Uterus (tissue), 3 donors: ENCODE measurements at regions not wholly inside any gene's neighbourhood (a gene's known extent, or its start where the extent isn't known, plus 50 kb on each side); places are given as distances from the start of the nearest gene placed in this dataset.

Experiments
- DNase-seq, 2 donors: peaks; one replicate each; pipeline ENCODE4 v3.0.0-alpha.2; 2019 to 2020
- H3K27ac ChIP-seq, 2 donors: fragments of 200-600 bp; sonication (generic); 1 replicate in 1 of 2; 2 replicates in 1 of 2; pipeline ENCODE4 v1.5.1; 2016 to 2018
- H3K27me3 ChIP-seq, 2 donors: fragments of 200-600 bp; sonication (generic); one replicate each; pipeline ENCODE4 v1.5.1; 2018 to 2019; ENCODE audit warnings: control low read depth in 1 of 2
- H3K36me3 ChIP-seq, 2 donors: fragments of 200-600 bp; sonication (generic); one replicate each; pipeline ENCODE4 v1.5.1; 2019; ENCODE audit warnings: control low read depth in 1 of 2
- H3K4me1 ChIP-seq, 2 donors: fragments of 200-600 bp; sonication (generic); one replicate each; pipeline ENCODE4 v1.5.1; 2018 to 2019; ENCODE audit warnings: control low read depth in 1 of 2
- H3K4me3 ChIP-seq, 2 donors: fragments of 200-600 bp; sonication (generic); 1 replicate in 1 of 2; 2 replicates in 1 of 2; pipeline ENCODE4 v1.5.1; 2018 to 2019; ENCODE audit warnings: mild to moderate bottlenecking in 1 of 2
- H3K9me3 ChIP-seq, 2 donors: fragments of 200-600 bp; sonication (generic); one replicate each; pipeline ENCODE4 v1.5.1; 2019; ENCODE audit warnings: control low read depth in 1 of 2
- POLR2A ChIP-seq, 2 donors: fragments of 450-650 bp; IDR thresholded peaks; one replicate each; pipeline ENCODE4 v1.6.1; 2016; ENCODE audit warnings: antibody characterized with exemption in 2 of 2, mild to moderate bottlenecking in 1 of 2, moderate library complexity in 1 of 2
- intact Hi-C: fragments of 100-400 bp; cut with DNase I; formaldehyde crosslinking; loops from one replicate; pipeline ENCODE4 v1.15.1; 2023; ENCODE audit warnings: low total_unique reads
- TF ChIP-seq, protein P1 (sequence below), 4 experiments: fragments of 200-600 bp in 2 of 4; fragments of 450-650 bp in 2 of 4; sonication (generic) in 2 of 4; IDR thresholded peaks; one replicate each; pipeline ENCODE4 v1.5.1; 2016 to 2019; ENCODE audit warnings: antibody characterized with exemption in 4 of 4, mild to moderate bottlenecking in 2 of 4, moderate library complexity in 1 of 4
- donor health status: DM: yes; HTN: yes; CAD: no.

DNA sequence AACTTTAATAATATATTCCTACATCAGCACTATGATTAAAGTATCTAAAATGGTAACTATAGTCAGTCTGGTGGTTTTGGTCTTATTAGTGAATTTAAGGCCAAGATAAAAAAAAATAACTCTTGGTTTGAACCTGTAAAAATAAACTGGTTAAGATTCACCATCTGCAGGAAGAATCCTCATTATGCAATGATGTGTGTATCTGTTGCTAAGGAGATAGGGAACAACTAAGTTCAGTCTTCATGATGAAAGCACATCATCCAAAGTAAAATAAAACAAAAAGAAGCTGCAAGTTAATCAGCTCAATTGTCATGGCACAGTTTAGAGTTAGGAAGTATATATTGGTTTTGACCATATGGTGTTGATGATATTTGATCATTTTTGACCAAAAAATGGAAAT lies 466.0 kb downstream of the NYAP2 start:
- TF ChIP-seq, protein P1, sequence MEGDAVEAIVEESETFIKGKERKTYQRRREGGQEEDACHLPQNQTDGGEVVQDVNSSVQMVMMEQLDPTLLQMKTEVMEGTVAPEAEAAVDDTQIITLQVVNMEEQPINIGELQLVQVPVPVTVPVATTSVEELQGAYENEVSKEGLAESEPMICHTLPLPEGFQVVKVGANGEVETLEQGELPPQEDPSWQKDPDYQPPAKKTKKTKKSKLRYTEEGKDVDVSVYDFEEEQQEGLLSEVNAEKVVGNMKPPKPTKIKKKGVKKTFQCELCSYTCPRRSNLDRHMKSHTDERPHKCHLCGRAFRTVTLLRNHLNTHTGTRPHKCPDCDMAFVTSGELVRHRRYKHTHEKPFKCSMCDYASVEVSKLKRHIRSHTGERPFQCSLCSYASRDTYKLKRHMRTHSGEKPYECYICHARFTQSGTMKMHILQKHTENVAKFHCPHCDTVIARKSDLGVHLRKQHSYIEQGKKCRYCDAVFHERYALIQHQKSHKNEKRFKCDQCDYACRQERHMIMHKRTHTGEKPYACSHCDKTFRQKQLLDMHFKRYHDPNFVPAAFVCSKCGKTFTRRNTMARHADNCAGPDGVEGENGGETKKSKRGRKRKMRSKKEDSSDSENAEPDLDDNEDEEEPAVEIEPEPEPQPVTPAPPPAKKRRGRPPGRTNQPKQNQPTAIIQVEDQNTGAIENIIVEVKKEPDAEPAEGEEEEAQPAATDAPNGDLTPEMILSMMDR (IDR thresholded peaks at IDR 0.05), result no peak
- TF ChIP-seq POLR2A (IDR thresholded peaks at IDR 0.05), result no peak
- no peaks in the 10 kb centered on the region for H3K4me1 ChIP-seq
- no peak overlapping the region for H3K27ac ChIP-seq
- no peaks in the 10 kb centered on the region for H3K9me3 ChIP-seq
- intact Hi-C loops, result no loop called here
- no peak overlapping the region for H3K4me3 ChIP-seq
- no peaks in the 10 kb centered on the region for H3K36me3 ChIP-seq
- no peaks in the 10 kb centered on the region for H3K27me3 ChIP-seq
- DNase-seq, result no peak

DNA sequence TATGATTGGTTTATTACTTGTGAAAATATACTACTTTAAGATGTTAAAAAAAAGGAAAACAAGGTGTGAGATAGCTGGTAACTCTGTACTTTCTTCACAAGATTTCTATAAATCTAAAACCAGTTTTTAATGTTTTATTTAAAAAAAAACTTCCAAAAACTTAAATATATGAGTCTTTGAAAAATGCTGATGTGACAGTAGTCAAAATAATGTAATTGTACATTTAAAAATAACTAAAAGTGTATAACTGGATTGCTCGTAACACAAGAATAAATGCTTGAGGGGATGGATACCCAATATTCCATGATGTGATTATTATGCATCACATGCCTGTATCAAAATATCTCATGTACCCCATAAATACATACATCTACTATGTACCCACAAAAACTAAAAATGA lies 464.9 kb downstream of the NYAP2 start:
- no peak for DNase-seq
- H3K4me1 ChIP-seq, result no peaks in the 10 kb centered on the region
- H3K36me3 ChIP-seq, result no peaks in the 10 kb centered on the region
- TF ChIP-seq, protein P1 (IDR thresholded peaks at IDR 0.05), result no peak
- no peak for TF ChIP-seq POLR2A (IDR thresholded peaks at IDR 0.05)
- H3K4me3 ChIP-seq, result no peak overlapping the region
- H3K9me3 ChIP-seq, result no peaks in the 10 kb centered on the region
- H3K27ac ChIP-seq, result no peak overlapping the region
- intact Hi-C loops, result no loop called here
- no peaks in the 10 kb centered on the region for H3K27me3 ChIP-seq

DNA sequence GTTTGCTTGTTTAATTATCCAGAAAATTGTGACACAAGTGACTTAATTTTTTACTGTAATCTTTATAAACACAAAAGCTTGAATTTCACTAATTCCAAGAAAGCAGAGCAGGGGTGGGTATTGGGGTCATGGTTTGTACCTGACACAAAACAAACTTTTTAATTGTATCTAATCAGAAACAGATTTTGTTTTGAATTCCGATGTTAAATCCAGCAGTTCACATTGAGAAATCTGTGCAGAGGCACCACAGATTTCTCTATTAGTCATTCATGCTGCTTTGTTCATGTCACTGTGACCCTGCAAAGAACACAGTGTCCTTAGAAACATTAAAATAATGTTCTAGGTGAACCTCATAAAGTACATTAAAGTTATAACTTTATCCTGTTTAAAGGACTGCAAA lies 443.4 kb downstream of the NYAP2 start:
- Histone ChIP-seq H3K27ac (peak overlapping the region; percentile 63 to 68), H3K4me1 (peaks cover 0 to 13% of the 10 kb centered on the region in 2 donors), H3K4me3 (no peak overlapping the region), H3K36me3 (no peaks in the 10 kb centered on the region), H3K27me3 (no peaks in the 10 kb centered on the region), H3K9me3 (no peaks in the 10 kb centered on the region)
- intact Hi-C loops, result no loop called here
- peak in 1 of 2 donors; percentile 55 for DNase-seq
- no peak for TF ChIP-seq POLR2A (IDR thresholded peaks at IDR 0.05)
- TF ChIP-seq, protein P1 (IDR thresholded peaks at IDR 0.05), result no peak

DNA sequence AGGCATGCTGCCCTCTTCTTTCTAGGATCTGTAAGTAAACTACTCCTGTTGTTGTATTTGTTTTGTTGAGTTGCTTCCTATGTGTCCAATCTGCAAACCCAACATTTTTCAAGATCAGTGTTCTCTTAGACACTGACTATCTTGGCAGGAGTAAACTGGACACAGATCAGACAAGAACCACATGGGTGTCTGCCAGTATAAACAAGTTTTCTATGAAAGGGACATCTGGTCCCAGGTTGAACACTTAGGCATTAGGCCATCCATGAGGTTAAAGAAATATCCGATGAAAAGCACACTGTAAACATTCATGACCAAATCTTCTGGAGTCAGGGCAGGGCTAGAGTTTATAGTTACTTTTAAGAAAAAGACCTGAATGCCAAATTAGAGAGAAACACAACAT lies 441.8 kb downstream of the NYAP2 start:
- H3K27me3 ChIP-seq, result no peaks in the 10 kb centered on the region
- no peak overlapping the region for H3K4me3 ChIP-seq
- no peak for DNase-seq
- H3K4me1 ChIP-seq, result peaks cover 0 to 13% of the 10 kb centered on the region in 2 donors
- intact Hi-C loops, result no loop called here
- no peaks in the 10 kb centered on the region for H3K9me3 ChIP-seq
- H3K27ac ChIP-seq, result peak overlapping the region; percentile 63 to 68
- no peak for TF ChIP-seq POLR2A (IDR thresholded peaks at IDR 0.05)
- TF ChIP-seq, protein P1 (IDR thresholded peaks at IDR 0.05), result no peak
- H3K36me3 ChIP-seq, result no peaks in the 10 kb centered on the region

DNA sequence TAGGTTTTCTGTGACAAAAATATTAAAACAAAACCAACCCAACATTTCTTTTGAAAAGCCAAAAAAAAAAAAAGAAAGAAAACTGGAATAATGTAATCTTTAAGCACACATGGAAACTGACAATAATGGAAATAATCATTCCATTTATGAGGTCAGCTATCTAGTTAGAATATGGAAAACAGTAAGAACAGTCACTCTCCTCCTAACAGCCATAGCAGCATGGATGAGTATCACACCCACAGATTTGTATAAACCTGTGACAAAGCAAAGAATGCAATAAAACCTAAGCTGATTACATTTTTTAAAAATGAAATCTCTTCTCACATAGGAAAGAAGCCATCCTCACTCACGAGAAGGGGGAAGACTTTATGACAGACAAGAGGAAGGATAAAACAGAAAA lies 437.8 kb downstream of the NYAP2 start:
- Histone ChIP-seq H3K27me3 (no peaks in the 10 kb centered on the region), H3K4me1 (peaks cover 0 to 8% of the 10 kb centered on the region in 2 donors), H3K36me3 (no peaks in the 10 kb centered on the region), H3K27ac (no peak overlapping the region), H3K9me3 (no peaks in the 10 kb centered on the region), H3K4me3 (no peak overlapping the region)
- intact Hi-C loops, result no loop called here
- DNase-seq, result no peak
- TF ChIP-seq, protein P1 (IDR thresholded peaks at IDR 0.05), result no peak
